Liver (tissue), 3 donors: ENCODE measurements at regions not wholly inside any gene's neighbourhood (a gene's known extent, or its start where the extent isn't known, plus 50 kb on each side); places are given as distances from the start of the nearest gene placed in this dataset.

ENCODE experiments used
- CTCF ChIP-seq: fragments of 150-350 bp; IDR thresholded peaks from 2 replicates; pipeline ENCODE4 v1.5.1; 2017; ENCODE audit warnings: improper control_type of control experiment, low read depth, low read length; ENCODE audit not compliant: missing input control
- EGR1 ChIP-seq, 2 donors: IDR thresholded peaks; 2 replicates each; pipeline ENCODE4 v1.6.1; 2016 to 2018; ENCODE audit warnings: antibody characterized with exemption in 2 of 2, low read depth in 2 of 2
- JUND ChIP-seq, 2 donors: IDR thresholded peaks; 2 replicates each; pipeline ENCODE4 v1.6.1; 2016; ENCODE audit warnings: antibody characterized with exemption in 2 of 2
- MAX ChIP-seq: IDR thresholded peaks from 2 replicates; pipeline ENCODE4 v1.6.1; 2016; ENCODE audit warnings: antibody characterized with exemption
- RAD21 ChIP-seq, 2 donors: IDR thresholded peaks; 2 replicates each; pipeline ENCODE4 v1.6.1; 2016; ENCODE audit warnings: antibody characterized with exemption in 2 of 2, mild to moderate bottlenecking in 2 of 2
- REST ChIP-seq: IDR thresholded peaks from 2 replicates; pipeline ENCODE4 v1.6.1; 2016; ENCODE audit warnings: antibody characterized with exemption, mild to moderate bottlenecking
- RXRA ChIP-seq, 2 donors: IDR thresholded peaks; 2 replicates each; pipeline ENCODE4 v1.6.1; 2017 to 2018; ENCODE audit warnings: antibody characterized with exemption in 2 of 2, mild to moderate bottlenecking in 1 of 2
- YY1 ChIP-seq: IDR thresholded peaks from 2 replicates; pipeline ENCODE4 v1.6.1; 2016; ENCODE audit warnings: antibody characterized with exemption, mild to moderate bottlenecking
- ZBTB33 ChIP-seq: IDR thresholded peaks from 2 replicates; pipeline ENCODE4 v1.6.1; 2016; ENCODE audit warnings: antibody characterized with exemption
- donor health status: healthy.
- donor health status: healthy.

- TF ChIP-seq CTCF: no peak
- no peak for TF ChIP-seq RAD21 (IDR thresholded peaks at IDR 0.05)
- no peak for TF ChIP-seq ZBTB33
- no peak for TF ChIP-seq YY1
- TF ChIP-seq JUND (IDR thresholded peaks at IDR 0.05): no peak
- TF ChIP-seq EGR1 (IDR thresholded peaks at IDR 0.05; ENCODE audit: low read depth in 2 of 2): no peak
- no peak for TF ChIP-seq RXRA (IDR thresholded peaks at IDR 0.05)
- TF ChIP-seq REST: no peak
- TF ChIP-seq MAX: no peak
Observed at GRCh38 chr14:101294136-101294535, 267.2 kb upstream of the DIO3 start.
